ENCODE measurements at regions not wholly inside any gene's neighbourhood (a gene's known extent, or its start where the extent isn't known, plus 50 kb on each side); places are given as distances from the start of the nearest gene placed in this dataset.

- TF ChIP-seq ESRRG (CRISPR knock-in tag; IDR thresholded peaks at IDR 0.05) (no peak), ZC3H10 (CRISPR knock-in tag; IDR thresholded peaks at IDR 0.05) (no peak), GLIS3 (CRISPR knock-in tag; IDR thresholded peaks at IDR 0.05) (no peak), CREB5 (CRISPR knock-in tag; IDR thresholded peaks at IDR 0.05; ENCODE audit: low read depth) (no peak)
- ATAC-seq: no peak
Observed at GRCh38 chr5:133706506-133707430, 94.4 kb upstream of the FSTL4 start.

- TF ChIP-seq POU6F1 (CRISPR knock-in tag; IDR thresholded peaks at IDR 0.05; ENCODE audit: borderline replicate concordance, low read depth): no peak
- no peak for TF ChIP-seq RARB (CRISPR knock-in tag; IDR thresholded peaks at IDR 0.05)
- no peak for TF ChIP-seq CREB5 (CRISPR knock-in tag; IDR thresholded peaks at IDR 0.05; ENCODE audit: low read depth)
- TF ChIP-seq TOX (CRISPR knock-in tag; IDR thresholded peaks at IDR 0.05; ENCODE audit: borderline replicate concordance): no peak
- no peak for TF ChIP-seq ARNTL (CRISPR knock-in tag; IDR thresholded peaks at IDR 0.05; ENCODE audit: borderline replicate concordance, low read depth)
- no peak for TF ChIP-seq ZNF565 (CRISPR knock-in tag; conservative IDR thresholded peaks at IDR 0.05; ENCODE audit: low read depth)
- TF ChIP-seq ZFP3 (CRISPR knock-in tag; IDR thresholded peaks at IDR 0.05): no peak
- TF ChIP-seq ZFP30 (CRISPR knock-in tag; IDR thresholded peaks at IDR 0.05): no peak
- no peak for TF ChIP-seq ISL1 (CRISPR knock-in tag; IDR thresholded peaks at IDR 0.05)
- TF ChIP-seq CSDC2 (CRISPR knock-in tag; IDR thresholded peaks at IDR 0.05): no peak
- TF ChIP-seq GLIS3 (CRISPR knock-in tag; IDR thresholded peaks at IDR 0.05): no peak
- TF ChIP-seq ZNF8 (CRISPR knock-in tag; IDR thresholded peaks at IDR 0.05): no peak
- no peak for TF ChIP-seq ESRRG (CRISPR knock-in tag; IDR thresholded peaks at IDR 0.05)
- TF ChIP-seq ZNF70 (CRISPR knock-in tag; IDR thresholded peaks at IDR 0.05): no peak
- TF ChIP-seq TSHZ2 (CRISPR knock-in tag; IDR thresholded peaks at IDR 0.05): no peak
- no peak for TF ChIP-seq BACH2 (CRISPR knock-in tag; IDR thresholded peaks at IDR 0.05; ENCODE audit: borderline replicate concordance)
- no peak for TF ChIP-seq PPARA (CRISPR knock-in tag; IDR thresholded peaks at IDR 0.05; ENCODE audit: borderline replicate concordance)
- TF ChIP-seq ZC3H10 (CRISPR knock-in tag; IDR thresholded peaks at IDR 0.05): no peak
- no peak for ATAC-seq
Observed at GRCh38 chr5:133705331-133705730, 93.0 kb upstream of the FSTL4 start.

- TF ChIP-seq PPARA (CRISPR knock-in tag; IDR thresholded peaks at IDR 0.05; ENCODE audit: borderline replicate concordance) (no peak), ZNF8 (CRISPR knock-in tag; IDR thresholded peaks at IDR 0.05) (no peak), TCF4 (CRISPR knock-in tag; IDR thresholded peaks at IDR 0.05; ENCODE audit: borderline replicate concordance) (no peak)
Observed at GRCh38 chr5:133704411-133704810, 92.1 kb upstream of the FSTL4 start.

GRCh38 chr5:133703935-133704334 is 91.6 kb upstream of the FSTL4 start:
- ATAC-seq: no peak
- no peak for TF ChIP-seq ARNTL (CRISPR knock-in tag; IDR thresholded peaks at IDR 0.05; ENCODE audit: borderline replicate concordance, low read depth)
- no peak for TF ChIP-seq ESRRG (CRISPR knock-in tag; IDR thresholded peaks at IDR 0.05)
- no peak for TF ChIP-seq BACH2 (CRISPR knock-in tag; IDR thresholded peaks at IDR 0.05; ENCODE audit: borderline replicate concordance)
- no peak for TF ChIP-seq ZFP30 (CRISPR knock-in tag; IDR thresholded peaks at IDR 0.05)
- no peak for TF ChIP-seq PPARA (CRISPR knock-in tag; IDR thresholded peaks at IDR 0.05; ENCODE audit: borderline replicate concordance)
- no peak for TF ChIP-seq PATZ1 (CRISPR knock-in tag; IDR thresholded peaks at IDR 0.05; ENCODE audit: borderline replicate concordance)
- no peak for TF ChIP-seq RARB (CRISPR knock-in tag; IDR thresholded peaks at IDR 0.05)
- TF ChIP-seq ZC3H10 (CRISPR knock-in tag; IDR thresholded peaks at IDR 0.05): no peak
- TF ChIP-seq CSRNP3 (CRISPR knock-in tag; IDR thresholded peaks at IDR 0.05): no peak
- TF ChIP-seq TOX (CRISPR knock-in tag; IDR thresholded peaks at IDR 0.05; ENCODE audit: borderline replicate concordance): no peak
- no peak for TF ChIP-seq POU6F1 (CRISPR knock-in tag; IDR thresholded peaks at IDR 0.05; ENCODE audit: borderline replicate concordance, low read depth)
- TF ChIP-seq ZNF565 (CRISPR knock-in tag; conservative IDR thresholded peaks at IDR 0.05; ENCODE audit: low read depth): no peak
- no peak for TF ChIP-seq ISL1 (CRISPR knock-in tag; IDR thresholded peaks at IDR 0.05)

More at GRCh38 chr5:133704411-133704810, 92.1 kb upstream of the FSTL4 start:
- no peak for ATAC-seq
